NCI-H2107 (cell line): ENCODE measurements at regions not wholly inside any gene's neighbourhood (a gene's known extent, or its start where the extent isn't known, plus 50 kb on each side); places are given as distances from the start of the nearest gene placed in this dataset.
"Not testable (repeated sequence)": the region's sequence is repeated elsewhere in the genome, so short reads cannot be mapped to it uniquely, and the experiment has no call there.

ENCODE experiments used
- DNase-seq: peaks from one replicate; lab custom pipeline; 2025; lab: John Stamatoyannopoulos, UW

DNA sequence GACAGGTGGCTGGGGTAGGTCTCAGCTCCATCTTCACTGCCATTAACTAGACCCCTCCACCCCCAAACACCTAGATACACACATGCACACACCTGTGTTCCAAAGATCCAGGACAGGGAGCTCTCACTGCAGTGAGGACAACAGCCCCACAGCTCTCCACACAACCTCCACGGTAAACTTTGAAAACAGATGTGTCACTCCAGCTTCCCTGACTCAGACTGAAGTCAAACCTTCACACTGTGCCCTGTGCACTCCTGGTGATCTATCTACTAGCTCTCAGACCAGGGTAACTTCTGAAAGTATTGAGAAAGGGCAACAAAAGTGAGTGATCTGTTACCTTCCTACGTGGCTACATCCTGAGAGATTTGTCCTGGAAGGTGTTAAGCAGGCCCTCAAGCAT lies 519.8 kb downstream of the XPNPEP1 start:
- no peak for DNase-seq

DNA sequence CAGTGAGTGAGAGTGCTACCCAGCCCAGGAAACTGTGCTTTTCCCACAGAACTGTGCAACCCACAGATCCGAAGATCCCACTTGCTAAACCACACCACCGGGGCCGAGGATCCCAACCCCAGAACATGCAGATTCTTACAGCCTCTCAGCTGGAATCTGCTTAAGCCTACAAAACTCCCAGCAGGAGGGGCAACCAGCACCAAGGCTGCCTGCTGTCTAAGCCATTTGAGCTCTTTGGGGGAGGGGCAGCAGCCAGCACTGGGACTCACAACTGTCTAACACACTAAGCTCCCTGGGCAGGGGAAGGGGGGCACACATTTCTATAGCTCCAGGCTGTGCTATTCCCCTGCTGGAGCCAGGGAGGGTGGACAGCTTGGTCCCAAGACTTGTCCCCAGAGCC lies 529.9 kb downstream of the XPNPEP1 start:
- DNase-seq = no peak

DNA sequence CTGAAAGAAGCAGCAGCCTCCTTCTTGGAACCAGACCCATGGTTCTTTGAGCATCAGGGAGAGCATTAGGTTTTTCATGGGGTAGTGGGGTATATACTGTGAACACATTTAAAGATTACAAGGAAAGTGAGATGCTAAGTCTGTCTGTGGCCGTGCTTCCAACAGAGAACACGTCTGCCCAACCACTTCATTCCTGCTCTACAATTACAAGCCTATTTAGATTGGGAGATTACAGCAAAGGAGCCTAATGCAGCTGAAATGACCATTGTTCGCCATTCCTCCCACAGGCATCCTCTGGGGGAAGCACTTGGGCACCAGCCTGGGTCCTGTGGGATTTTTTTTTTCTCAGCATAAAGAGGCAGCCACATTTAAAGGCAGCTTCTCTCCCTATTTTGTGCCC lies 536.4 kb downstream of the XPNPEP1 start:
- DNase-seq = no peak

DNA sequence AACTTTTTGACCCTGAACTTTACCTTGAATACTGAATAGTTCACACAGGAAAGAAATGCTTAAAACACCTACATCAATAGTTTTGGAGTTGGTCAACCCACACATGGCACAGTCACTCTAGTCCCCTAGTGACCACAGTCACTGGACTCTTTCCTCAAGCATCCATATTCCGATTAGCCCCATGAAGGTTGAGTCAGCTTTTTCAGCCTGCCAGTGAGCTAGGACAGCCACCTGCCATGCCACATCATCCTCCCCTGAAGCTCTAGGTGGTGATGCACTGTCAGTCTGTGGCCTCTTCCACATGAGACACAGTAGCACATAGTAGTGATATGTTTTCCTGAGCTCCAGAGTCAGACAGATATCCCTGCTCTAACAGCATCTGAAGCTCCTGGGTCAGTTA lies 537.2 kb downstream of the XPNPEP1 start:
- no peak for DNase-seq

DNA sequence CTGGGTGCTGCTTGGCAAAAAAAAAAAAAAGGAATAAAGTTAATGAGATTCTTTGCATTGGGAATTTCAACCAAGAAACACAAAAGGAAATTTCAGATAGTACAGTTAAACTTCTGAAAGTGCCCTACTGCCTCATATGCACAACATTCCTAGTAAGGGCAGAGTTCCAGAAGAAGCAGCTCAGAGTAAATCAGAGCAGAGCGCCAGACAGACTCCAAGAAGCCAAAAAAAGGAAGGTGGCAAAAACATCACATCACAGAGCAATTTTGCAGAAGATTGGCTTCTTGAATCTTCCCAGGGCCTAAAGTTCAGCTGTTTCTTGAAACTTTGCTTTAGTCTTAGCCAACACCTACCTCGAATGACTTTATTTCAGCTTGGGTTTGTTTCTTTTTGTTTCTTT lies 544.1 kb downstream of the XPNPEP1 start:
- no peak for DNase-seq

DNA sequence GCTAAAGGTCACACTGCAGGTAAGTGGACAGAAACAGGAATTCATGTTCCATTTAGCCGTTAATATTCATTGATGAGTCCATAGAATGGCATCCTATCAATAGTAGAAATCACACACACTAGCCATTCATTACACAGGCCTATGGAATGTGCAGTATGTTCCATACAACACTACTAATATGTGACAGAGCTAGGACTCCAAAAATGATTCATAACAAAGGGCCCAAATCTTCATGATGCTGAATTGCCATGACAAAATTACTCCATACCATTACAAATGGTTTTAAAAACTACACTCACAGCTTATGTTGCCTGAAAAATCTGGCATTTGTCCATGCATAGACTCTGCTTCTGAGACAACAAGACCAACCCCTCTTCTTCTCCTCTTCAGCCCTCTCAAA lies 549.1 kb downstream of the XPNPEP1 start:
- DNase-seq = no peak

DNA sequence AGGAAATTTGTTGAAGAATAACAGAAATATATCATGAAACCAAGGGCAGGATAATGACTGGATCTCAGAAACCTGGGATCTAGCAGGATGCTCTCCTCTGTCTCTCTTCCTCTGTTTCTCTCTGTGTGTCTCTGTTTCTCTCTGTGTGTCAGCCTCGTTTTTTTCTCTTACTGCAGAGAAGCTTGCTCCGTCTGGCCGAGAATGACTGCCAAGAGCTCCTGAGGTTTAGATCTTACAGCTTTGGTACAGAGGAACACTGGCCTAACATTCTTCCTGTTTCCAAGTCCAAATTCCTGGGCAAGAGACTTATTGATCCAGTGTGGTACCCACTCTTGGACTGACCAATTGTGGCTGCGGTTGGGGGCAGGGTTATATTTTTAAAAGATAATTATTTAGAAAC lies 564.0 kb downstream of the XPNPEP1 start:
- DNase-seq = no peak

DNA sequence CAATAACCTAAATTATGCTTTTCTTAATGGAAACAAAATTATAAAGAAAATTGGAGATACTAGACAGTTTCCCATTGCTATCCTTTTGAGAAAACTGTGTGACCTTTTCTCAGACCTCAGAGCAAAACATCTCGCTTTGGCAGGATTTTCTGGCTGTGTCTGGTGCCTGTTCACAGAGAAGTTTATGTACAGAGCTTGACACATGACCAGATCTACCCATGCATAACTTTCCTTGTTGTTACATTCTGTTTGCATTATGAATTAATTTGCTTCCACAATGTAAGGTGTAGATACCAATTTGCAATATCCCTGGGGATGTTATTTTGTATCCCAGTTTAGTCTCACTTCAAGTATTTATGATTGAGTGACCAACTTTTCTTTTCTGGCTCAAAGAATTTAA lies 565.0 kb downstream of the XPNPEP1 start:
- no peak for DNase-seq

DNA sequence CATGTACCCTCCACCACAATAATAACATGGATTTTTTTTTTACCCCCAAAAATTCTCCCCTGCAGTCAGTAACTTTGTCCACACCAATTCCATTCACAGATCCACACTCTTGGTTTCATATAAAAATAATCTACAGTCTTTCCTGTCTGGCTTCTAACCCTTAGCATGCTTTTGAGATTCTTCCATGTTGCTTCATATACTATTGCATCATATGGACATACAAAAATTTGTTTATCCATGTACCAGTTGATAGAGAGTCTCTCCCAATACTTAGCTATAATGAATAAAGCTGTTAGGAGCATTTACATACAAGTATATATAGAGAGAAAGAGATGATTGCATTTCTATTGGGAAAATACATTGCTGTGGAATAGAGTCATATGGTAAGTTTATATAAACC lies 575.0 kb downstream of the XPNPEP1 start:
- no peak for DNase-seq

DNA sequence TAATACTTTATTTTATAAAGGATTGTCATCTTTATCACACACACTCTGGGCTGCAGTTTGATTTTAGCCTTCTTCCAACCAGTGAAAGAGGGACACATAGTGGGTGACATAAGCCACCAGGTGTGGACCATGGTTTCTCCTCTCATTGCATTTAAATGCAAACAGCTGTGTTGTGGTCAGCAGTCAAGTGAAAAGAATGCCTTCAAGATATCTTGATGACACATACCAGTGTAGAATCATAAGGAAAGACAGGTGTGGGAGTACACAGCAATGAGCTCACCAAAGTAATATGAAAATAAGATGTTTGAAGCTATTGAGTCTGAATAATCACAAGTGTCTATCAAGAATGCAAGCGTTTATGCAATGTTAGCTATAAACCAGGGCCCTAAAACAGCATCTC lies 580.0 kb downstream of the XPNPEP1 start:
- no peak for DNase-seq

DNA sequence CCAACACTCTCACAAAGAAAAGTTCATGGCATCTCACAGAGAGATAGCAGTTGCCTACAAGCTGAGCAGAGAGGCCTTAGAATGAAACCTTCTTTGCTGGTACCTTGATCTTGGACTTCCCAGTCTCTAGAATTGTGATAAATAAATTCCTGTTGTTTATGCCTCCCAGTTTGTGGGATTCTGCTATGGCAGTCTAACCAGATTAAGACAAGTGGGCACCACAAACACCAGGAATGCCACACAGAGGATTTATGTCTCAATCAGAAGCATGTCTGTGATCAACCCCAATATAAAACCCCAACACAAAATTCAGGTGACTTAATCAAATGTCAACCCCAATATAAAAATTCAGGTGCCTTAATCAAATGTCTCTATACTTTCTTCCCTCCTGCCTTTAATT lies 581.3 kb downstream of the XPNPEP1 start:
- DNase-seq = no peak

DNA sequence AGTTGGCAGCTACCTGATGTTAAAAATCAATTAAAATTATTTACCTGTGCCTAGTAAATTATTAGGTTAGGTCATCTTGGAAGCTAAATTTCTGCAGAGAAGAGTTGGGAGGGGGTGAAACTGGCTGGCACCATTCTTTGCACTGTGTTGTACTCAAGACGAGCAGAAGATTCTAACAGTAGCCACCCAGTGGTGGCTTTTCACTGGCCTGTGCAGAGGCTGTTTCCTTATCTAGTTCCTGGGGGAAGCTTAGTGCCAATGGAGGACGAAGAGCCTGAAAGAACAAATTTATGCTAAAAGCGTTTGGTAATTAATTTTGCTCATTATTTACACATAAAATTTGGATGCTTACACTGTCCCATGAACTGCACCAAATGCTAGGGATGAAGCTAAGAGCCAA lies 595.3 kb downstream of the XPNPEP1 start:
- DNase-seq = no peak

DNA sequence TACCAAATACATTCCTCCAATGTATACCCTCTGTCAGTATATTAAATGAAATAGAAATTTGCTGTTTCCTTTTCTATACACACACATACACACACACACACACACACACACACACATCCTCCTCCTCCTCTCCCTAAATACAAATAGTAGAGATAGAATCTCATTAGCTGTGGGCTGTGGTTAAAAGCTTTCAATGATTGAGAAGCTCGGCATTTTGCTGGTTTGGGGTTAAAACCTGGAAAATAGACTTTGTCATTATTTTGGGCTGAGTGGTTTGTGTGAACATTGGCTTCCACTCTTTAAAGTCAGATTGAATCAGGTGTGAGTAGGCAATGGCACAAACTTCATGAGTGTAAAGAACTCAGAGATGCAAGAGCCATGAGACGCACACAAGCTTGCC lies 596.0 kb downstream of the XPNPEP1 start:
- no peak for DNase-seq

DNA sequence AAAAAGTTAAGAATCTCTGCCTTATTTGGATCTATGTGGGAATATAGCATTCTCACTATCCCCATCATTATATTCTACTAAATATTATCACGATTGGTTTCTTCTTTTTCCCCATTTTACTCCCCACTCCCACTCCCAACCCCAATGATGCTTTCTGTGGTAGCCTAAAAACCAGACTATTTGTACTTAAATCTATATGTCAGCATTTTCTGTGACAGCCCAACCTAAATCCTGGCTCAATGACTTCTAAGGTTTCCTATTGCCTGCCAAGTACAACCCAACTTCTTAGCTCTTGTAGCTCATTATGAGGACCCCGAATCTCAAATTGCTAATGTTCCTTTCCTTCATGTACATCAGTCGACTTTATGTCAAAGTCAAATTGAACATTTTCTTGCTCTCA lies 598.6 kb downstream of the XPNPEP1 start:
- no peak for DNase-seq

DNA sequence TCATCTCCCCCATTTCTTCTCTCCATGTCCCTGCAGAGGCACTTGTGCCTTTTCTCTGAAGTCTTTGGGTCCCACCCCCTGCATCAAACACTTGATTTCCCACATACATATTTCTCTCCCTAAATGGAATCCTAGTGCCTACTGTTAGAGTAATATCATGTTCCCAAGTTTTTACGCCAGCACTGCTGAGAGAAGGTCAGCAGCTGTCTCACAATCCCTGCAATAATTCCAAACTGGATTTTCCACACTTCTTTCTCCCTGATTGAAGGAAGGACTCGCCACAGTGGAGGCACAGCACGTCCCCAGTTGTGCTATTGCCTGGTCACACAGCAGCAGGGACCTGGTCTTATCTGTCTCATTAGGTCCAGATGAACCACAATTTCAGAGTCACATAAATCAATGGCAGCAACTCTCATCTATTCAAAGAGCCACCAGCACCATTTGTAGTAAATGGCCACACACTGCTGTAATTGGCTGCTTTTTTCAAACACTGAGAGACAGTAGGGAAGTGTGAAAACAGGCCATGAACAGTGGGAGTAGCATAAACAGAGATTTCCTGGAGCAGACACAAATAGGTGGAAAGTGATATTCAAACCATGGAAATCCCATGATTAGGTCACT lies 605.5 kb downstream of the XPNPEP1 start:
- no peak for DNase-seq

DNA sequence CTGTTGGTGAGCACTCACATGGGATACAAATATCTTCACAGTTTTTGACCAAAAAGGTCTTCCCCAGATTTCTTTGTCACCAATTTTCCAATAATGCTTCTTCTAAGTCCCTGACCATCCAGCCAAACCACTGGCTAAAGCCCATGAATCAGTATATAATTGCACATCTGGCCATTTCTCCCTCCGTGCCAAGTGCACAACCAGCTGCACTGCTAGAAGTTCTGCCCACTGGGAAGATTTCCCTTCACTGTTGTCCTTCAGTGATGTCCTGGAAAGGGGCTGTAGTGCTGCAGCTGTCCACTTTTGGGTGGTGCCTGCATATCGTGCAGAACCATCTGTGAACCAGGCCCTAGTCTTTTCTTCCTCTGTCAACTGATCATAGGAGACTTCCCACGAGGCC lies 609.3 kb downstream of the XPNPEP1 start:
- DNase-seq = not testable (repeated sequence)

DNA sequence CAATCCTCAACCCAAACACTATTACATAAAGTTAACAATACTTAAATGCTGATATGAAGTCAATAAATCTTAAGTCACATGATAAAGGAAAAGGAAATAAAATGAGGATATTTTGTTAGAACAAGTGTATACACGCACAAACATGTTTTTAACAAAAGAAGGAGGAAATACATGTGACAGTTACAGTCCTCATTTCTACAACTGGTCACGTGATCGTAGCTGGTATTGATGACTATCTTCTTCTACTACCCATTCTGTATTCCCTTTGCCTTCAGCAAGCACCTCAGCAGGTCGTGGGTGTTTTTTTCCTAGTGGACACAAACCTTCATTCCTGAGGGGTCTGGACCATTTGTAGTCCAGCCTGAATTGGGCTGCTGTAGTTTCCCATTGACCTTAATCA lies 610.8 kb downstream of the XPNPEP1 start:
- not testable (repeated sequence) for DNase-seq

DNA sequence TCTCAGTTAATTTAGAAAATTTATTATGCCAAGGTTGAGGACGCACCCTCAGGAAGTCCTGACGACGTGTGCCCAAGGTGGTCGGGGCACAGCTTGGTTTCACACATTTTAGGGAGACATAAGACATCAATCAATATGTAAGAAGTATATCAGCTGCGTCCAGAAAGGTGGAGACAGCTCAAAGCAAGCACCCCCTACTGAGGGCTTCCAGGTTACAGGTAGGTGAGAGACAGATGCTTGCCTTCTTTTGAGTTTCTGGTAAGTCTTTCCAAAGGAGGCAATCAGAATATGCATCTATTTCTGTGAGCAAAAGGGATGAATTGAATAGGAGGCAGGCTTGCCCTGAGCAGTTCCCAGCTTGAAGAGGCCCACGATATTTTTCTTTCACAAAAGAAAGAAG lies 614.3 kb downstream of the XPNPEP1 start:
- DNase-seq = no peak

DNA sequence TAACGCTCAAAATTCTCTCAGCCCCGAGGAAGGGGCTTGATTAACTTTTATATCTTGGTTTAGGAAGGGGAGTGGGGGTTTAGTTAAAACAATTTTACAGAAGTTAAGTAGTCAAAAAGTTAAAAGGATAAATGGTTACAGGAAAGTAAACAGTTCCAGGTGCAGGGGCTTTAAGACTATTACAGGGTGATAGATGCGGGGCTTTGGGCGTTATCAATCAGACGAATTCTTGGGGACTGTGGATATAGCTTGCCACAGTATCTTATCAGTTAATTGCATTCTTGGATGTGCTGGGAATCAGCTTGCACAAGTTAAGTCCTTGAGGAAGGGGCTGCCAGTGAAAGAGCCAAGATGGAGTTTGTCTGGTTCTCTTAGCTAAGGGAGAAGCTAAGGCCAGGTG lies 616.2 kb downstream of the XPNPEP1 start:
- DNase-seq = not testable (repeated sequence)

DNA sequence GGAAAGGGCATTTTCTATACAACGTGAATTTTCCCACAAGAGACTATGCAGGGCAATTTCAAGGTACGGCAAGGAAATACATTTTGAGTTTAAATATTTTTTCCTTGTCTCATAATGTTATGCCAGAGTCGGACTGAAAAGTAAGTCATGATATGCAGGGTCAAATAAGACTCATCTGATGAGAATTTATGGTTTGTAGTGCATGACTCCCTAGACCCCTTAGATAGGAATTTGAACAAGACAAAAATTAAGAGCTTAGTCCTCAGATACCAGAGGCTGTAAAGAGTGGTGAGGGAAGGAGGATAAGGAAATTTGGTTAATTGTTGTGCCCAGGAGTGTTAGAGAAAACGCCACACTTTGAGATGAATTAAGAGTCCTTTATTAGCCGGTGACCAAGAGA lies 616.6 kb downstream of the XPNPEP1 start:
- no peak for DNase-seq

DNA sequence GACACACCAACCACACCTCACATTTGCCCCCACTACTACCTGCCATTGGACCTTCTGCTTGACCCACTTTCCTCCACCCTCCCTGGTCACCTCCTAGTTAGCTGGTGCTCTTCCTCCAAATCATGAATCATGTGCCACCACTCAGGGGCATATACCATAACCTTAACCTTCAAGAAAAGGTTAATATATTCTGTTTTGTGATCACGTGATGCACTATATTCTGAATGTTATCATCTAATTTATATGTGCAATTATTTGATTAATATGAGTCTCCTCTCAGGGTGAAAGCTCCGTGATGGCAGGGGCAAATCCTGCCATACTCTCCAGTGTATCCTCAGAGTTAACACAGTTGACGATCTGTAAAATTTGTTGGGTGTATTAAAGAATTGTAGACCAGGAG lies 635.5 kb downstream of the XPNPEP1 start:
- no peak for DNase-seq

DNA sequence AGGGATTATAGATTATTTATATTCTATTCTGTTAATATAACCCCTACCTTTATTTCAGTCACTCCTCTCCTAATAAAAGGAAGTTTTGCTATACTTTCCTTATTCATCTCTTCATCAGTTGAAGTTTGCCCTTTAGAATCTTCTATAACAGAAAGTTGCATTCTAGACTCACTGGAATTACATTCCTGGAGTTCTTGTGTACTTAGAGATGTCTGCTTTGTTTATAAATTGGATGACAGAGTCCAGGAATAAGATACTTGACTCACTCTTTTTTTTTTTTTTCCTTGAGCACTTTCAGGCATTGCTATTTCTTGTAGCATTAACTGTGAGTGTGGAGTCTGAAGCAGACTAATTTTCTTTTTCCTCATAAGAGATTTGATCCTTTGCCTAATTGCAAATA lies 640.8 kb downstream of the XPNPEP1 start:
- DNase-seq = no peak

DNA sequence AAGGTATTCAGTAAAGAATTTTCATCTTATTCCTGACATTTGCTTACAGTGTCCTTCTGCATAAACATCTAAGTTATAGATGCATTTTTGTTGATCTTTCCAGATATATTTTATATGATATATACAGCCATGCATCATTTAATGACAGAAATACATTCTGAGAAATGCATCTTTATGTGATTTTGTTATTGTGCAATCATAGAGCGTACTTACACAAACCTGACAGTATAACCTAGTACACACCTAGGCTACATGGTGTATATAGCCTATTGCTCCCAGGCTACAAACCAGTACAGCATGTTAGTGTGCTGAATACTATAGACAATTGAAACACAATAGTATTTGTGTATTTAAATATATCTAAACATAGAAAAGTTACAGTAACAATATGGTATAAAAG lies 642.0 kb downstream of the XPNPEP1 start:
- no peak for DNase-seq

DNA sequence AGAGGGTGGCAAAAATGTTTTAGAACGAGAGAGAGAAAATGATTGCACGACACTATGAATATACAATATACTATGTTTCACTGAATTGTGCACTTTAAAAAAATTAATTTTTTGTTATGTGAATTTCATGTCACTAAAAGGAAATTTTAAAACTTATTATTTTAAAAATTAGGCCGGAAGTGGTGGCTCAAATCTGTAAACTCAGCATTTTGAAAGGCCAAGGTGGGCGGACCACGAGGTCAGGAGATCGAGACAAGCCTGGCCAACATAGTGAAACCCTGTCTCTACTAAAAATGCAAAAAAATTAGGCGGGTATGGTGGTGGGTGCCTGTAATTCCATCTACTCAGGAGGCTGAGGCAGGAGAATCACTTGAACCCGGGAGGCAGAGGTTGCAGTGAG lies 642.5 kb downstream of the XPNPEP1 start:
- no peak for DNase-seq

DNA sequence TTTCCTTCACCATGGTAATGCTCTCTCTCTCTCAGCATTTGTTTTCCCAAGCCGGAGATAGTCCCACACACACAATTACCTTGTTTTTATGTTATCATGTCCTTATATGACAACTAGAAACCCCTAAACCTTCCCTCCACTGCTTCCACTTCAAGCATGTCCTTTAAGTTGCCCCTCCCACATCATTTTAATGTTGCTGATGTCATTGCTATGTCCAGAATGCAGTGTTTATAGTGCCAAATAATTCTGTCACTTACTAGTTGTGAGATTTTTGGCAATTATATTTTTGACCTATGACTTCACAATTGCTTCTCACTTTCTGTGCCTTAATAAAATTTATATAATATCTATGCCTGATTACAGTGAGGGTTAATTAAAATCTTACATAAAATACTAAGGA lies 645.9 kb downstream of the XPNPEP1 start:
- no peak for DNase-seq
